IMR-90 (cell line): ENCODE measurements at regions not wholly inside any gene's neighbourhood (a gene's known extent, or its start where the extent isn't known, plus 50 kb on each side); places are given as distances from the start of the nearest gene placed in this dataset.

Experiments
- ATAC-seq: fragments of 200-7000 bp; cut with Tn5 transposase; 2 replicates; pipeline ENCODE4 v1.9.1; 2020; ENCODE audit warnings: low read depth, mild to moderate bottlenecking, moderate library complexity
- BruUV-seq: library from RNA; stranded (reverse); fragments of 400-500 nt; replicated peaks from 2 replicates; lab custom pipeline; 2021; lab: Mats Ljungman, UMichigan
- CTCF ChIA-PET: fragments of 300-600 bp; formaldehyde crosslinking; extraction: SDS; loops from one replicate; lab custom pipeline; 2021; ENCODE audit warnings: antibody characterized with exemption; lab: Yijun Ruan, JAX
- POLR2A ChIA-PET: fragments of 300-600 bp; sonication (Branson Sonifier 250); formaldehyde crosslinking; loops from one replicate; lab custom pipeline; 2022; ENCODE audit warnings: antibody characterized with exemption; ENCODE audit not compliant: unreplicated experiment; lab: Charles Lee
- DNase-seq: peaks from one replicate; pipeline ENCODE4 v3.0.0; 2013
- H2AFZ ChIP-seq: replicated peaks from 2 replicates; pipeline ENCODE3; 2013; ENCODE audit warnings: low read length, mild to moderate bottlenecking; ENCODE audit not compliant: poor library complexity
- H2AK5ac ChIP-seq: 2 replicates; pipeline ENCODE4 v1.6.1; 2013; ENCODE audit warnings: low read depth, low read length, inconsistent platforms
- H2AK9ac ChIP-seq: replicated peaks from 2 replicates; pipeline ENCODE3; 2013; ENCODE audit warnings: mild to moderate bottlenecking, low read depth, low read length, moderate library complexity; ENCODE audit not compliant: poor library complexity
- H2BK120ac ChIP-seq: 2 replicates; pipeline ENCODE4 v1.6.1; 2013; ENCODE audit warnings: low read depth, low read length, inconsistent platforms
- H2BK15ac ChIP-seq: 3 replicates; pipeline ENCODE4 v1.6.1; 2013; ENCODE audit warnings: low read depth, low read length, inconsistent platforms
- H2BK20ac ChIP-seq: 2 replicates; pipeline ENCODE4 v1.6.1; 2013; ENCODE audit warnings: low read depth, mild to moderate bottlenecking, inconsistent platforms, low read length, moderate library complexity
- H2BK5ac ChIP-seq: 2 replicates; pipeline ENCODE4 v1.6.1; 2013; ENCODE audit warnings: mild to moderate bottlenecking, low read depth, low read length, inconsistent platforms; ENCODE audit not compliant: poor library complexity, severe bottlenecking
- H3K14ac ChIP-seq: replicated peaks from 2 replicates; pipeline ENCODE4 v1.6.1; 2013; ENCODE audit warnings: low read depth, low read length, inconsistent platforms
- H3K18ac ChIP-seq: 2 replicates; pipeline ENCODE4 v1.6.1; 2013; ENCODE audit warnings: low read depth, low read length, control low read depth
- H3K23ac ChIP-seq: 2 replicates; pipeline ENCODE4 v1.6.1; 2013; ENCODE audit warnings: low read depth, low read length, inconsistent platforms
- H3K27ac ChIP-seq: 2 replicates; pipeline ENCODE4 v1.5.1; 2013; ENCODE audit warnings: mild to moderate bottlenecking, control low read depth, low read length; ENCODE audit not compliant: insufficient read depth
- H3K27me3 ChIP-seq: 2 replicates; pipeline ENCODE4 v1.6.1; 2013; ENCODE audit warnings: low read length; ENCODE audit not compliant: control insufficient read depth, insufficient read depth
- H3K36me3 ChIP-seq: 2 replicates; pipeline ENCODE4 v1.6.1; 2013; ENCODE audit warnings: low read length, mixed read lengths; ENCODE audit not compliant: control insufficient read depth, insufficient read depth
- H3K4ac ChIP-seq: 2 replicates; pipeline ENCODE4 v1.6.1; 2013; ENCODE audit warnings: low read depth, low read length, inconsistent platforms
- H3K4me1 ChIP-seq: 2 replicates; pipeline ENCODE4 v1.6.1; 2013; ENCODE audit warnings: low read length, mixed read lengths; ENCODE audit not compliant: control insufficient read depth, insufficient read depth
- H3K4me2 ChIP-seq: 2 replicates; pipeline ENCODE4 v1.6.1; 2013; ENCODE audit warnings: low read depth, mild to moderate bottlenecking, control low read depth, low read length, moderate library complexity
- H3K4me3 ChIP-seq: 2 replicates; pipeline ENCODE4 v1.5.1; 2013; ENCODE audit warnings: low read depth, mild to moderate bottlenecking, control low read depth, low read length, moderate library complexity; ENCODE audit not compliant: insufficient read depth
- H3K56ac ChIP-seq: 2 replicates; pipeline ENCODE4 v1.6.1; 2013; ENCODE audit warnings: low read length, inconsistent platforms; ENCODE audit not compliant: insufficient read depth; ENCODE audit errors: extremely low read depth
- H3K79me1 ChIP-seq, 2 experiments: 2 replicates each; pipeline ENCODE4 v1.6.1; 2013; ENCODE audit warnings: low read length in 2 of 2, inconsistent platforms in 1 of 2, low read depth in 1 of 2
- H3K9ac ChIP-seq: 2 replicates; pipeline ENCODE4 v1.6.1; 2013; ENCODE audit warnings: low read depth, low read length, control low read depth
- H3K9me1 ChIP-seq: 2 replicates; pipeline ENCODE4 v1.6.1; 2013; ENCODE audit warnings: low read length, inconsistent platforms; ENCODE audit not compliant: insufficient read depth
- H3K9me3 ChIP-seq: 2 replicates; pipeline ENCODE4 v1.6.1; 2013; ENCODE audit warnings: low read length; ENCODE audit not compliant: control insufficient read depth, insufficient read depth
- H4K20me1 ChIP-seq: 2 replicates; pipeline ENCODE4 v1.6.1; 2013; ENCODE audit warnings: low read length, inconsistent platforms; ENCODE audit not compliant: insufficient read depth
- H4K5ac ChIP-seq: 2 replicates; pipeline ENCODE4 v1.6.1; 2013; ENCODE audit warnings: mild to moderate bottlenecking, low read depth, low read length, control low read depth
- H4K8ac ChIP-seq, 2 experiments: 2 replicates each; pipeline ENCODE4 v1.6.1; 2013; ENCODE audit warnings: low read depth in 2 of 2, low read length in 2 of 2, control low read depth in 1 of 2, inconsistent platforms in 1 of 2
- H4K91ac ChIP-seq: 2 replicates; pipeline ENCODE4 v1.6.1; 2013; ENCODE audit warnings: low read depth, low read length, inconsistent platforms; ENCODE audit not compliant: insufficient read depth
- BHLHE40 ChIP-seq: fragments of 150-350 bp; IDR thresholded peaks from 2 replicates; pipeline ENCODE4 v1.6.1; 2016; ENCODE audit warnings: mild to moderate bottlenecking, low read depth, low read length
- CEBPB ChIP-seq: IDR thresholded peaks from 2 replicates; pipeline ENCODE4 v1.6.1; 2012; ENCODE audit warnings: low read depth, low read length, improper control_type of control experiment
- CHD1 ChIP-seq: IDR thresholded peaks from 2 replicates; pipeline ENCODE4 v1.6.1; 2012; ENCODE audit warnings: low read depth, low read length, improper control_type of control experiment
- CTCF ChIP-seq: conservative IDR thresholded peaks from 2 replicates; pipeline ENCODE4 v1.5.1; 2012; ENCODE audit warnings: mild to moderate bottlenecking, low read depth, low read length, improper control_type of control experiment
- ELK1 ChIP-seq: fragments of 150-350 bp; IDR thresholded peaks from 2 replicates; pipeline ENCODE4 v1.6.1; 2016; ENCODE audit warnings: low read depth, mild to moderate bottlenecking, low read length, moderate library complexity, borderline replicate concordance
- FOS ChIP-seq: fragments of 150-350 bp; IDR thresholded peaks from 2 replicates; pipeline ENCODE4 v1.6.1; 2016; ENCODE audit warnings: low read depth, low read length
- MAFK ChIP-seq: IDR thresholded peaks from 2 replicates; pipeline ENCODE4 v1.6.1; 2012; ENCODE audit warnings: low read depth, low read length, improper control_type of control experiment
- MAZ ChIP-seq: IDR thresholded peaks from 2 replicates; pipeline ENCODE4 v1.6.1; 2012; ENCODE audit warnings: low read depth, mild to moderate bottlenecking, low read length, improper control_type of control experiment, moderate library complexity, borderline replicate concordance
- MXI1 ChIP-seq: IDR thresholded peaks from 2 replicates; pipeline ENCODE4 v1.6.1; 2012; ENCODE audit warnings: low read depth, mild to moderate bottlenecking, low read length, moderate library complexity, borderline replicate concordance
- NFE2L2 ChIP-seq: fragments of 150-350 bp; IDR thresholded peaks from 2 replicates; pipeline ENCODE4 v1.6.1; 2016; ENCODE audit warnings: low read depth, mild to moderate bottlenecking, low read length
- POLR2A ChIP-seq: IDR thresholded peaks from 2 replicates; pipeline ENCODE4 v1.6.1; 2012; ENCODE audit warnings: mild to moderate bottlenecking, low read depth, low read length
- RAD21 ChIP-seq: IDR thresholded peaks from 2 replicates; pipeline ENCODE4 v1.6.1; 2012; ENCODE audit warnings: low read length, improper control_type of control experiment
- RCOR1 ChIP-seq: IDR thresholded peaks from 2 replicates; pipeline ENCODE4 v1.6.1; 2012; ENCODE audit warnings: mild to moderate bottlenecking, low read length, improper control_type of control experiment; ENCODE audit not compliant: insufficient replicate concordance
- RFX5 ChIP-seq: IDR thresholded peaks from 2 replicates; pipeline ENCODE4 v1.8.0; 2012; ENCODE audit warnings: low read depth, mild to moderate bottlenecking, low read length, moderate library complexity
- SMC3 ChIP-seq: fragments of 150-350 bp; IDR thresholded peaks from 2 replicates; pipeline ENCODE4 v1.6.1; 2016; ENCODE audit warnings: low read depth, mild to moderate bottlenecking, antibody characterized with exemption, low read length, moderate library complexity
- USF2 ChIP-seq: fragments of 150-350 bp; IDR thresholded peaks from 2 replicates; pipeline ENCODE4 v1.6.1; 2017; ENCODE audit warnings: mild to moderate bottlenecking, antibody characterized with exemption, low read length, low read depth
- WGBS, 2 experiments: methylation state at CpG; one replicate each; pipeline versions ENCODE4 v1.1.5 to v1.1.7; 2013; ENCODE audit warnings: missing lambda C conversion rate in 2 of 2; ENCODE audit not compliant: insufficient read length in 1 of 2; ENCODE audit errors: extremely low coverage in 2 of 2; 5-methylcytosine and 5-hydroxymethylcytosine counted together
- dilution Hi-C: fragments of 300-500 bp; cut with HindIII; formaldehyde crosslinking; loops from one replicate; pipeline ENCODE4 v1.14.3; 2018; ENCODE audit warnings: low sequenced_read_pairs; ENCODE audit not compliant: unreplicated experiment
- in situ Hi-C: fragments of 300-500 bp; cut with MboI; formaldehyde crosslinking; loops from 3 replicates; pipeline ENCODE4 v1.14.3; 2019; ENCODE audit warnings: low sequenced_read_pairs, inconsistent platforms, mixed read lengths
- intact Hi-C: fragments of 100-400 bp; cut with micrococcal nuclease; formaldehyde crosslinking; loops from 2 replicates; pipeline ENCODE4 v1.10.0; 2022

- no peak overlapping the region for H4K8ac ChIP-seq
- no CpG with 5 or more reads among the region's 3 CpGs for WGBS, 2 experiments
- intact Hi-C loops, result no loop called here
- H4K20me1 ChIP-seq, result no peaks in the 10 kb centered on the region
- H2AFZ ChIP-seq, result no peak overlapping the region
- no peak overlapping the region for H3K4me2 ChIP-seq
- DNase-seq (no peak), ATAC-seq (no peak)
- H3K4ac ChIP-seq, result no peak overlapping the region
- no peak overlapping the region for H2AK9ac ChIP-seq
- no peak overlapping the region for H2BK120ac ChIP-seq
- H3K36me3 ChIP-seq, result no peaks in the 10 kb centered on the region
- no peak overlapping the region for H2BK15ac ChIP-seq
- CTCF ChIA-PET, result no interaction called here
- no peak overlapping the region for H4K91ac ChIP-seq
- no TSS peak for BruUV-seq
- no peak for TF ChIP-seq RAD21
- TF ChIP-seq FOS, result no peak
- no peak for TF ChIP-seq CTCF
- no peak for TF ChIP-seq MAFK
- no peak for TF ChIP-seq MXI1
- no peak for TF ChIP-seq CEBPB
- TF ChIP-seq RCOR1, result no peak
- no peak for TF ChIP-seq SMC3
- no peak for TF ChIP-seq NFE2L2
- no peak for TF ChIP-seq BHLHE40
- no peak for TF ChIP-seq ELK1
- no peak for TF ChIP-seq CHD1
- no peak for TF ChIP-seq USF2
- no peak for TF ChIP-seq MAZ
- no peak for TF ChIP-seq RFX5
- TF ChIP-seq POLR2A, result no peak
- H2BK5ac ChIP-seq, result no peak overlapping the region
- H3K27ac ChIP-seq, result no peak overlapping the region
- POLR2A ChIA-PET, result no interaction called here
- H2BK20ac ChIP-seq, result no peak overlapping the region
- no peak overlapping the region for H4K5ac ChIP-seq
- no peak overlapping the region for H3K14ac ChIP-seq
- no peaks in the 10 kb centered on the region; the same call in 1 of the 2 replicates for H3K9me3 ChIP-seq
- H3K9ac ChIP-seq, result no peak overlapping the region
- no peaks in the 10 kb centered on the region for H3K27me3 ChIP-seq
- no peak overlapping the region for H2AK5ac ChIP-seq
- dilution Hi-C loops, result no loop called here
- no peak overlapping the region for H3K18ac ChIP-seq
- no peaks in the 10 kb centered on the region for H3K4me1 ChIP-seq
- H3K56ac ChIP-seq, result no peak overlapping the region
- H3K4me3 ChIP-seq, result no peak overlapping the region
- H3K9me1 ChIP-seq, result no peaks in the 10 kb centered on the region
- H3K79me1 ChIP-seq, result no peaks in the 10 kb centered on the region
- no peak overlapping the region for H3K23ac ChIP-seq
- in situ Hi-C loops, result no loop called here
Measured at GRCh38 chrX:23228454-23228853, 106.2 kb upstream of the PTCHD1 start.
